ENCODE measurements at regions not wholly inside any gene's neighbourhood (a gene's known extent, or its start where the extent isn't known, plus 50 kb on each side); places are given as distances from the start of the nearest gene placed in this dataset. TPM values are rescaled to one million over a fixed set of nuclear protein-coding genes. Genes with fewer than 3 reads are reported as not detected.

Small RNAs in the stretch of these regions (small RNA-seq; reads per million reads assigned to genes)
- gene RNA5SP291 = not detected
